Chondrocyte (in vitro differentiated cells): ENCODE measurements at regions not wholly inside any gene's neighbourhood (a gene's known extent, or its start where the extent isn't known, plus 50 kb on each side); places are given as distances from the start of the nearest gene placed in this dataset.
A peak's percentile ranks its signal among the peaks of the same experiment; 100 is the strongest.

Experiments used
- DNase-seq: peaks from one replicate; pipeline ENCODE4 v3.0.0; 2021; ENCODE audit warnings: mixed read lengths, low spot score
- H3K27ac Mint-ChIP-seq: one replicate; pipeline ENCODE4 v1.8.0; 2021; ENCODE audit warnings: mild to moderate bottlenecking, moderate library complexity, mixed read lengths; ENCODE audit not compliant: unreplicated experiment
- H3K27me3 Mint-ChIP-seq: 2 replicates; pipeline ENCODE4 v1.8.0; 2021; ENCODE audit warnings: low read depth, mixed read lengths
- H3K36me3 Mint-ChIP-seq: 2 replicates; pipeline ENCODE4 v1.8.0; 2021; ENCODE audit warnings: low read depth, mixed read lengths
- H3K4me1 Mint-ChIP-seq: 2 replicates; pipeline ENCODE4 v1.8.0; 2021; ENCODE audit warnings: low read depth, mild to moderate bottlenecking, mixed read lengths
- H3K4me3 Mint-ChIP-seq: one replicate; pipeline ENCODE4 v1.8.0; 2021; ENCODE audit warnings: mild to moderate bottlenecking, moderate library complexity, mixed read lengths; ENCODE audit not compliant: unreplicated experiment
- H3K9me3 Mint-ChIP-seq: 2 replicates; pipeline ENCODE4 v1.8.0; 2021; ENCODE audit warnings: low read depth, mixed read lengths
- TF ChIP-seq, protein P1 (sequence below): fragments of 200-600 bp; sonication (generic); IDR thresholded peaks from 2 replicates; pipeline ENCODE4 v1.5.0; 2021; ENCODE audit warnings: antibody characterized with exemption, mild to moderate bottlenecking, moderate library complexity

DNA sequence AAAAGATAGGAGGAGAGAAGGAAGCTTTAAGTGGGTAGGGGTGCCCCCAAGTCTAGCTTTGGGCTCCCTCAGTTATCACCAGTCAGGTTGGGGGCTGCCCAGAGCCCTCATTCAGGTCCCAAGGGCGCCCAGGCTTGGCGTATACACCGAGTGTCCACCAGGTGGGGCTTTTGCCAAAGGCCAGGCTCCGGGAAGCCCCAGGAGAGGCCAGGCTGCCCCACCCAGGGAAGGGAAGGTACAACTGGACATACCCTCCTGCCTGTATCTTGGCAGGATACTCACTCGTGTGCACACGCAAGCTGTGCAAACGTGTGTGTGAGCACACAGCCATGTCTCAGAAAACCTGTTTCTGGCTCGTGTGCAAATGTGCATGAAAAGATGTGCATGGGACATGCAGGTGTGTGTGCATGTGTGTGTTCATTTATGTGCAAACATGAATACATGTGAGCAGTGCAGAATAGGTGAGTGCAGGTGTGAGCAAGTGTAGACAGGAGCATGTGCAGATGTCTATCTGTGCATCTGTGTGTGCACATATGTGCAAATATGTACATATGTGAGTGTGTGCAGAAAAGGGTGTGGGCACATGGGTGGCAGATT is 103.9 kb upstream of the MYL2 start:
- TF ChIP-seq, protein P1, sequence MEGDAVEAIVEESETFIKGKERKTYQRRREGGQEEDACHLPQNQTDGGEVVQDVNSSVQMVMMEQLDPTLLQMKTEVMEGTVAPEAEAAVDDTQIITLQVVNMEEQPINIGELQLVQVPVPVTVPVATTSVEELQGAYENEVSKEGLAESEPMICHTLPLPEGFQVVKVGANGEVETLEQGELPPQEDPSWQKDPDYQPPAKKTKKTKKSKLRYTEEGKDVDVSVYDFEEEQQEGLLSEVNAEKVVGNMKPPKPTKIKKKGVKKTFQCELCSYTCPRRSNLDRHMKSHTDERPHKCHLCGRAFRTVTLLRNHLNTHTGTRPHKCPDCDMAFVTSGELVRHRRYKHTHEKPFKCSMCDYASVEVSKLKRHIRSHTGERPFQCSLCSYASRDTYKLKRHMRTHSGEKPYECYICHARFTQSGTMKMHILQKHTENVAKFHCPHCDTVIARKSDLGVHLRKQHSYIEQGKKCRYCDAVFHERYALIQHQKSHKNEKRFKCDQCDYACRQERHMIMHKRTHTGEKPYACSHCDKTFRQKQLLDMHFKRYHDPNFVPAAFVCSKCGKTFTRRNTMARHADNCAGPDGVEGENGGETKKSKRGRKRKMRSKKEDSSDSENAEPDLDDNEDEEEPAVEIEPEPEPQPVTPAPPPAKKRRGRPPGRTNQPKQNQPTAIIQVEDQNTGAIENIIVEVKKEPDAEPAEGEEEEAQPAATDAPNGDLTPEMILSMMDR, result peak; percentile 84
- H3K9me3 Mint-ChIP-seq, result no peaks in the 10 kb centered on the region
- H3K36me3 Mint-ChIP-seq, result no peaks in the 10 kb centered on the region
- H3K4me3 Mint-ChIP-seq, result no peak overlapping the region
- no peak overlapping the region for H3K27ac Mint-ChIP-seq
- H3K27me3 Mint-ChIP-seq, result peaks cover 82% of the 10 kb centered on the region
- no peak for DNase-seq
- no peaks in the 10 kb centered on the region for H3K4me1 Mint-ChIP-seq

DNA sequence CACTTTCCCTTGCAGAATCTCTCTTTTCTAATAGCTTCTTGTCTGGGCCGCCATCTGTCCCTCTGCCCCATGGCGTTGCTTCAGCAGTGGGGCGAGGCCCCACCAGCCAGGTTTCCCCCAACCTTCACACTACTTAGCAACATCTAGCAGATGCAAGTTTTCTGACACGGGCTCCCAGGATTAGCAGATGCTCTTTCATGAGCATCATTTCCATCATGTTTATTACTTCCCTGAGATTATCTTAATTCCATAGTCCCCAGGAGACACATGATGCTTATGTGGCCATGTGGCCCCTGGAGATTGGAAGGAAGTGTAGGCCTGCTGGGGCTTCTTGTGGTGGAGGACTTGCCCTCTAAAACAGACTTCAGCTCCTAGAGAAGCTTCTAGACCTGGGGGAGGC is 102.0 kb upstream of the MYL2 start:
- Mint-ChIP-seq H3K9me3 (no peaks in the 10 kb centered on the region), H3K27me3 (peaks cover 73% of the 10 kb centered on the region)

DNA sequence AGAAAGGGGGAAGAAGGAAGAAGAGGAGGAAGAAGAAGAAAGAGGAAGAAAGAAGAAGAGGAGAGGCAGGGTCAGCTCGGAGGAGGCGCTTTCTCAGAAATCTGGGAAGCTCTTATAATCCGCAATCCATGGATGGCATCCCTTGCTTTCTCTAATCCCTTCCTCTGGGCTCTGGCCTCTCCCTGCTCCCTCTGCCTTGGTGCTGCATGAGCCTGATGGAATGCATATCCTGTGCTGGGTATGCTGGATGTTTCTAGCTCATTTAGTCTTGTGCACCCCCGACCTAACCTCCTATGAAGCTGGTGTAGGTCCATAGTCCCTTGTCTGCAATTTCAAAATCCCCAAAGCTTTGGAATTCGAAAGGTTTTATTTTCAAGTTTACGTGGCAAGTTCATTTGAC is 94.2 kb upstream of the MYL2 start:
- DNase-seq, result no peak
- H3K27me3 Mint-ChIP-seq, result peaks cover 49% of the 10 kb centered on the region
- TF ChIP-seq, protein P1, result no peak
- no peak overlapping the region for H3K4me3 Mint-ChIP-seq
- no peaks in the 10 kb centered on the region for H3K36me3 Mint-ChIP-seq
- H3K27ac Mint-ChIP-seq, result no peak overlapping the region
- peaks cover 8% of the 10 kb centered on the region for H3K9me3 Mint-ChIP-seq
- H3K4me1 Mint-ChIP-seq, result no peaks in the 10 kb centered on the region

More for the DNA sequence above, 102.0 kb upstream of the MYL2 start:
- DNase-seq, result no peak
- Mint-ChIP-seq H3K4me3 (no peak overlapping the region), H3K27ac (no peak overlapping the region), H3K4me1 (no peaks in the 10 kb centered on the region), H3K36me3 (no peaks in the 10 kb centered on the region)
- TF ChIP-seq, protein P1, result no peak

DNA sequence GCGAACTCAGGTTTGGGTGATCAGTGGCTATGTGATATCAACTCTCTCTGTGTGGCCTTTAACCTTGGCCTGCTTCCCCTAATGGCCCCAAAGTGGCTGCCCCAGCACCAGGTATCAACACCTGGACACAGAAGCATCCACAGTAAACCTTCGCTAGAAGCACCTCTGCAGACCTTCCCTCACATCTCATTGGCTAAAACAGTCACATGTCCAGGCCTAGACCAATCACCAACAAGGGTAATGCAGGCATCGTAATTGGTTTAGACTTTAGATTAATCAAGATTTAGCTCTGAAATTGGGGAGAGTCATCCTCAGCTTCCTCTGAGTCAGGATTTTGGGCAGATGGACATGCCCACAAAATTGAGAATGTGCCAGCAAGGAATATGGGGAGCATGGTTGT is 92.5 kb upstream of the MYL2 start:
- no peaks in the 10 kb centered on the region for H3K36me3 Mint-ChIP-seq
- H3K9me3 Mint-ChIP-seq, result peaks cover 8% of the 10 kb centered on the region
- H3K4me1 Mint-ChIP-seq, result no peaks in the 10 kb centered on the region
- peaks cover 45% of the 10 kb centered on the region for H3K27me3 Mint-ChIP-seq
- no peak overlapping the region for H3K27ac Mint-ChIP-seq
- DNase-seq, result no peak
- TF ChIP-seq, protein P1, result no peak
- no peak overlapping the region for H3K4me3 Mint-ChIP-seq

DNA sequence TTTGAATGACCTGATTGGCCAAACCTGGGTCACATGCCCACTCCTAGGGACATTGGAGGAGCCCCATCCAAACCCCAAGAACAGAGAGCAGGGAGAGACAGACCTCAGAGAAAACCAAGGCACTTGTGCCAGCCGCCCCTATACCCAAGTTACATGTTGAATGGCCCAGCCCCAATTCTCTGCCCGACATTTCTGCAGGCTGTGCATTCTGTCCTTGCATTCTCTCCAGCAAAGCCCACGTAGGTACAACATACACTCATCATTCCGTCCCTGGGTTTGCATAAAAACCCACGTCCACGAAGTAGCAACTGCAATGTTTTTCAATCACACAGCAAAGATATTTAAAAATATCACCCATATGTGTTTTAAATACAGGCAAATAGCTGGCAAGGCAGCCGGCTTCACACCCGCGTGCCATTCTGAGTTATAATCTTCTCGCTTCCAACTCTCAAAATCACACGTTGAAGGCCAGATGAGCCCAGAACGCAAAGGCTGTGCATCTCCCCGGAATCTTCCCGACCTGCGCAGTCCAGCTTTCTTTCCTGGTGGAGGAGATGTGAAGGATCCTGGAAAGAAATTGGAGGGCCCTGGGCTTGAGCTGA is 91.7 kb upstream of the MYL2 start:
- TF ChIP-seq, protein P1, result no peak
- no peak overlapping the region for H3K4me3 Mint-ChIP-seq
- H3K27ac Mint-ChIP-seq, result no peak overlapping the region
- DNase-seq, result no peak
- H3K36me3 Mint-ChIP-seq, result no peaks in the 10 kb centered on the region
- H3K4me1 Mint-ChIP-seq, result no peaks in the 10 kb centered on the region
- peaks cover 8% of the 10 kb centered on the region for H3K9me3 Mint-ChIP-seq
- H3K27me3 Mint-ChIP-seq, result peaks cover 46% of the 10 kb centered on the region
